ENCODE measurements at regions not wholly inside any gene's neighbourhood (a gene's known extent, or its start where the extent isn't known, plus 50 kb on each side); places are given as distances from the start of the nearest gene placed in this dataset.
"Not testable (repeated sequence)": the region's sequence is repeated elsewhere in the genome, so short reads cannot be mapped to it uniquely, and the experiment has no call there.

DNA sequence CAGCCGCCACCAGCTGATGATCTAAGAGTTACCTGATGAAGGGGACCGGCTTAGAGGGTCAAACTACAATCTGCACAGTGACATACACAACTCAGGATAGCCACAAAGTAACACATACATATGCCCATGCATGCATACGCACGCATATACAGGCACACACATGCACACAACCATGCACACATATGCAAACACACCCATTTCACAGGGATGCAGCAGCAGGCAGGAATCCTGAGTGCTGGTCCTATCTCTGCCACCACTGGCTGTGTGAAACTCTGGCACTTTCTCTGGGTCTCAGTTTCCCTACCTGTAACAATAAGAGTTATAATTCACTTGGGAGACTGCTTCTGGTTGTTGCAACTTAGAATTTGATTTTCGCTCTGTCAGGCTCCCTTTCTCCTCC, 520.2 kb downstream of the PTPRU start:
- TF ChIP-seq EZH2phosphoT487 (IDR thresholded peaks at IDR 0.05; ENCODE audit: borderline replicate concordance, low read length), result no peak
- TF ChIP-seq, protein P1, sequence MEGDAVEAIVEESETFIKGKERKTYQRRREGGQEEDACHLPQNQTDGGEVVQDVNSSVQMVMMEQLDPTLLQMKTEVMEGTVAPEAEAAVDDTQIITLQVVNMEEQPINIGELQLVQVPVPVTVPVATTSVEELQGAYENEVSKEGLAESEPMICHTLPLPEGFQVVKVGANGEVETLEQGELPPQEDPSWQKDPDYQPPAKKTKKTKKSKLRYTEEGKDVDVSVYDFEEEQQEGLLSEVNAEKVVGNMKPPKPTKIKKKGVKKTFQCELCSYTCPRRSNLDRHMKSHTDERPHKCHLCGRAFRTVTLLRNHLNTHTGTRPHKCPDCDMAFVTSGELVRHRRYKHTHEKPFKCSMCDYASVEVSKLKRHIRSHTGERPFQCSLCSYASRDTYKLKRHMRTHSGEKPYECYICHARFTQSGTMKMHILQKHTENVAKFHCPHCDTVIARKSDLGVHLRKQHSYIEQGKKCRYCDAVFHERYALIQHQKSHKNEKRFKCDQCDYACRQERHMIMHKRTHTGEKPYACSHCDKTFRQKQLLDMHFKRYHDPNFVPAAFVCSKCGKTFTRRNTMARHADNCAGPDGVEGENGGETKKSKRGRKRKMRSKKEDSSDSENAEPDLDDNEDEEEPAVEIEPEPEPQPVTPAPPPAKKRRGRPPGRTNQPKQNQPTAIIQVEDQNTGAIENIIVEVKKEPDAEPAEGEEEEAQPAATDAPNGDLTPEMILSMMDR (IDR thresholded peaks at IDR 0.05; ENCODE audit: low read depth, low read length, poor library complexity, severe bottlenecking), result no peak
- no peaks in the 10 kb centered on the region for H3K4me1 ChIP-seq (ENCODE audit: control insufficient read depth, low read length)
- no peaks in the 10 kb centered on the region for H3K9me2 ChIP-seq (replicated peaks; ENCODE audit: control insufficient read depth, low read length)
- no peak overlapping the region for H3K4me2 ChIP-seq (ENCODE audit: low read length)
- H3K79me2 ChIP-seq (ENCODE audit: control insufficient read depth, low read length), result no peaks in the 10 kb centered on the region
- H3K27me3 ChIP-seq (ENCODE audit: control insufficient read depth, low read length), result no peaks in the 10 kb centered on the region
- H3K9me3 ChIP-seq (ENCODE audit: control insufficient read depth, insufficient read depth, low read length), result no peaks in the 10 kb centered on the region
- H3K27ac ChIP-seq (ENCODE audit: low read depth, low read length), result no peak overlapping the region
- H3F3A ChIP-seq (ENCODE audit: control insufficient read depth, insufficient read depth), result no peaks in the 10 kb centered on the region
- no peaks in the 10 kb centered on the region for H3K36me3 ChIP-seq (ENCODE audit: control insufficient read depth, low read length)
- no peak overlapping the region for H3K4me3 ChIP-seq (ENCODE audit: low read length)
- no peaks in the 10 kb centered on the region for H4K20me1 ChIP-seq (ENCODE audit: control insufficient read depth, insufficient read depth, low read depth, low read length)

DNA sequence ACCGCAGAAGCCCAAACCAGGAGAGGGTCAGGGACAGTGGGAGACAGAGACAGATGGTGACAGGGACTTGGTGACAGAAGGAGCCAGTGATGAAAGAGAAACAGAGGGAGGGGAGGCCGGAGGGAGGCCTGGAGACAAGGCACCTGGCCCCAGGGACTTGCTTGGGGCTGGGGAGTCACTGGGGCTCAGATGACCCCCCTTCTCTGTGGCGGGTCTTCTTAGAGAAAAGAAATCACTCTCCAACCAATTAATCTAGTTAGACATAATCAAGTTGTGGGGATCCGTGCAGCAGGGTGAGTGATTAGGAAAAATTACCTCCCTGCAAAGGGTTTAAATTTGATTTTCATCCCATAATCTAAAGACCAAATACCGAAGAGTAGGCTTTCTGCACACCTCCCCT, 519.8 kb downstream of the PTPRU start:
- H3K27ac ChIP-seq (ENCODE audit: low read depth, low read length), result no peak overlapping the region
- no peak overlapping the region for H3K4me2 ChIP-seq (ENCODE audit: low read length)
- H3F3A ChIP-seq (ENCODE audit: control insufficient read depth, insufficient read depth), result no peaks in the 10 kb centered on the region
- no peaks in the 10 kb centered on the region for H3K79me2 ChIP-seq (ENCODE audit: control insufficient read depth, low read length)
- H3K9me2 ChIP-seq (replicated peaks; ENCODE audit: control insufficient read depth, low read length), result no peaks in the 10 kb centered on the region
- no peak overlapping the region for H3K4me3 ChIP-seq (ENCODE audit: low read length)
- no peak for TF ChIP-seq EZH2phosphoT487 (IDR thresholded peaks at IDR 0.05; ENCODE audit: borderline replicate concordance, low read length)
- TF ChIP-seq, protein P1 (IDR thresholded peaks at IDR 0.05; ENCODE audit: low read depth, low read length, poor library complexity, severe bottlenecking), result no peak
- H3K36me3 ChIP-seq (ENCODE audit: control insufficient read depth, low read length), result no peaks in the 10 kb centered on the region
- no peaks in the 10 kb centered on the region for H3K9me3 ChIP-seq (ENCODE audit: control insufficient read depth, insufficient read depth, low read length)
- no peaks in the 10 kb centered on the region for H3K27me3 ChIP-seq (ENCODE audit: control insufficient read depth, low read length)
- no peaks in the 10 kb centered on the region for H3K4me1 ChIP-seq (ENCODE audit: control insufficient read depth, low read length)
- no peaks in the 10 kb centered on the region for H4K20me1 ChIP-seq (ENCODE audit: control insufficient read depth, insufficient read depth, low read depth, low read length)

DNA sequence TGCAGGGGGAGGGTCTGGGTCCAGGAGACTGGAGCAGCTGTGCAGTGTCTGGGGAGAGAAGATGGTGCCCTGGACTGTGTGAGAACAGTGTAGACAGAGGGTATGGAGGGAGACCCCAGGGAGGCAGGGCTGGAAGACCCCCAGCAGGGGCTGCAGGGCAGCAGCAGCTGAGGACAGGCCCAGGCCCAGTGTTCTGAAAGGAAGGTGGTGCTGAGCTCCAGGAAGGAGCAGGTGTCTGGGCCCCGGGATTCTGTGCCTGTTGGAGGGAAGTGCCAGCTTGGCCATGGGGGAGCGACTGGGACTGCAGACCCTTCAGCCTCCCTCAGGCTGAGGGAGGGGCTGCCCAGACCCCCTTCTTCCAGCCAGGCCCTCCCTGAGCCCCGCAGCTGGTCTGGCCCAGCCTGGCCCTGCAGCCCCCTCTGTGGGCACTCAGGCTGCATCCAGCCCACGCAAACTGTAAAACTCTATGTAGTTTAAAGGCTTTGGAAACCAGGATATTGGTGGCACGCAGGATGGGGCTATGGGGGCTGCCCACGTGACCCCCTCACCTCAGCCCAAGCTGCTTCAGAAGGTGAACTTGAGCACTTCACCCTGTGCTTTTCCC, 519.2 kb downstream of the PTPRU start:
- H3K4me3 ChIP-seq (ENCODE audit: low read length); H3K27me3 ChIP-seq (ENCODE audit: control insufficient read depth, low read length); H4K20me1 ChIP-seq (ENCODE audit: control insufficient read depth, insufficient read depth, low read depth, low read length); H3K36me3 ChIP-seq (ENCODE audit: control insufficient read depth, low read length); H3K4me1 ChIP-seq (ENCODE audit: control insufficient read depth, low read length); H3K27ac ChIP-seq (ENCODE audit: low read depth, low read length); H3K4me2 ChIP-seq (ENCODE audit: low read length); H3K9me2 ChIP-seq (replicated peaks; ENCODE audit: control insufficient read depth, low read length); H3K79me2 ChIP-seq (ENCODE audit: control insufficient read depth, low read length); H3F3A ChIP-seq (ENCODE audit: control insufficient read depth, insufficient read depth); H3K9me3 ChIP-seq (ENCODE audit: control insufficient read depth, insufficient read depth, low read length): not testable (repeated sequence)

DNA sequence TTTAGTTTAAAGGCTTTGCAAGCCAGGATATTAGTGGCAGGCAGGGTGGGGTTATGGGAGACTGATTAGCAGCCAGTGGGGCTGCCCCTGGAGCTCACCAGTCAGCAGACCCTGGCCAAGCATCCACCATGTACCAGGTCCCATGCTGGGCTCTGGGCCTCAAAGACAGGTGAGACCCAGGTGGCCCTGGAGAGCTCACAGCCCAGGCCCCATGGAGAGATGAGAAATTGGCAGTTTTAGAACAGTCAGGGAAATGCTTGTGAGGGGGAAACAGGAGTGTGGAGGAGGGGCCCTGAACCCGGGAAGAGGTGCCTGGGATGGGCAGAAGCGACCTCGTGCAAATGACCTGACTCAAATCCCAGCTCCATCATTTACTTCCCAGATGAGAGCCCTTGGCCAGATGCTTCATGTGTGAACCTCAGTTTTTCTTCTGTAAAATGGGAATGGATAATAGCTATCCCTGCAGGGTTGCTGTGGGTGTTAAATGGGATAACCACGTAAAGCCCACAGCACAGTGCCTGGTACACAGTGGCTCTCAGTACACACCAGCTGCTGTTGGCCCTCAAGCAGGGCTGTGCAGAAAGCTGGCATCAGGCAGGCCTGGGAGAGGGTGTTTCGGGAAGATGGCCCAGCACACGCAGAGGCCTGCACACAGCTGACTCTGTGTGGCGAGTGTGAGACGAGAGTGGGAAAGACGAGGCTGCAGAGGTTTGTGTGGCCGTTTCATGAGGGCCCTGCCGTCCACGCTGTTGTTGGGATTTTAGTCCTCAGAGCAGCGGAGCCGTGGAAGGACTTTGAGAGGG, 518.5 kb downstream of the PTPRU start:
- H3K27me3 ChIP-seq (ENCODE audit: control insufficient read depth, low read length), result no peaks in the 10 kb centered on the region
- H3F3A ChIP-seq (ENCODE audit: control insufficient read depth, insufficient read depth), result no peaks in the 10 kb centered on the region
- H3K9me3 ChIP-seq (ENCODE audit: control insufficient read depth, insufficient read depth, low read length), result no peaks in the 10 kb centered on the region
- H3K4me2 ChIP-seq (ENCODE audit: low read length), result no peak overlapping the region
- no peaks in the 10 kb centered on the region for H3K79me2 ChIP-seq (ENCODE audit: control insufficient read depth, low read length)
- H3K36me3 ChIP-seq (ENCODE audit: control insufficient read depth, low read length), result no peaks in the 10 kb centered on the region
- H3K9me2 ChIP-seq (replicated peaks; ENCODE audit: control insufficient read depth, low read length), result no peaks in the 10 kb centered on the region
- no peaks in the 10 kb centered on the region for H3K4me1 ChIP-seq (ENCODE audit: control insufficient read depth, low read length)
- H3K4me3 ChIP-seq (ENCODE audit: low read length), result no peak overlapping the region
- H3K27ac ChIP-seq (ENCODE audit: low read depth, low read length), result no peak overlapping the region
- H4K20me1 ChIP-seq (ENCODE audit: control insufficient read depth, insufficient read depth, low read depth, low read length), result no peaks in the 10 kb centered on the region
- TF ChIP-seq, protein P1 (IDR thresholded peaks at IDR 0.05; ENCODE audit: low read depth, low read length, poor library complexity, severe bottlenecking), result no peak
- no peak for TF ChIP-seq EZH2phosphoT487 (IDR thresholded peaks at IDR 0.05; ENCODE audit: borderline replicate concordance, low read length)
